Hepatic stellate cell (primary cell): ENCODE measurements at regions not wholly inside any gene's neighbourhood (a gene's known extent, or its start where the extent isn't known, plus 50 kb on each side); places are given as distances from the start of the nearest gene placed in this dataset.
A peak's percentile ranks its signal among the peaks of the same experiment; 100 is the strongest.

Experiments
- DNase-seq: peaks from one replicate; pipeline ENCODE4 v3.0.0; 2011; ENCODE audit warnings: low spot score

DNA sequence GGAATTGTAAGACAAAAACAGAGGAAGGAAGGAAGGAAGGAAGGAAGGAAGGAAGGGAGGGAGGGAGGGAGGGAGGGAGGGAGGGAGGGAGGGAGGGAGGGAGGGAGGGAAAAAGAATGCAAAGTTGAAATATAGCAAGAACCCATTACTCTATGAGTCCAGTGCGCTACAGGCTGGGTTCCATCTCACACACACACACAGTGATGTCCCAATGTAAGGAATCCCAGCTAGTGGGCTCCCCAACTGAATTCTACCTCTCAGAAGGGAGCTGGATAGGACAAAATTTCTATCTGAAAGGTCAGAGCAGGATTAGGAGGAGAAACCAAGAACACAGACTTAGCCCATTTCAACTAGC is 173.4 kb downstream of the DAD1 start:
- DNase-seq, result no peak

DNA sequence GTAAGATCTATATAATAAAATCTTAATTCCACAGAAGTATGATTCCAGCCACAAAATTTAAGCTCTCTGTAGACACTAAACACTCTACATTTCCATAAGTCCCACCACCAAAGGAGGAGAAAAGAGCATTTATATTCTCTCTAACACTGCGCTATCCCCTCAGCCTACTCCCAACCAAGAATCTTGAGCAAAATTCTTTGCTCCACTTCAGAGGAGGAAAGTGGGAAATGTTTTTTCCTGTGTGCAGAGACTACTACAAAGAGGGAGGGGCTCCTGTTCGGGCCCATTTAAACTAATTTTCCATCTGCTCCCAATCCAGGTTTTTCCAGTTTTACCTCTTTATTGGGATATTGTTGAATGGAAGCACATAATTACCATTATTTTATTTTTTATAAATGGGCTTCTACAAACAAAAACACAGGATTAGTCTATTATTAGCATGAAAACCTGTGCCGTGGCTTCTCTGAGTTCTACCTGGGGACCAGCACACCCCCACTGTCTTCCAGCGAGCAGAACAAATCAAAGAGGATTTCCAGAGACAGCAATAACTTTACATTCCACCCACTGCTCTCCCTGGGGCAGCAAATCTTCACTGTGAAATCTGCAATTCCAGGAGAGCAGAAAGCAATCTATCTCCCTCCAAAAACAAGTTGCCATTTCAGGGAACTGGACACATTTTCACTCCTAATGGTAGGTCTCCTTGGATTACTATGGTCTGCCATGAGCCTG is 174.0 kb downstream of the DAD1 start:
- no peak for DNase-seq

DNA sequence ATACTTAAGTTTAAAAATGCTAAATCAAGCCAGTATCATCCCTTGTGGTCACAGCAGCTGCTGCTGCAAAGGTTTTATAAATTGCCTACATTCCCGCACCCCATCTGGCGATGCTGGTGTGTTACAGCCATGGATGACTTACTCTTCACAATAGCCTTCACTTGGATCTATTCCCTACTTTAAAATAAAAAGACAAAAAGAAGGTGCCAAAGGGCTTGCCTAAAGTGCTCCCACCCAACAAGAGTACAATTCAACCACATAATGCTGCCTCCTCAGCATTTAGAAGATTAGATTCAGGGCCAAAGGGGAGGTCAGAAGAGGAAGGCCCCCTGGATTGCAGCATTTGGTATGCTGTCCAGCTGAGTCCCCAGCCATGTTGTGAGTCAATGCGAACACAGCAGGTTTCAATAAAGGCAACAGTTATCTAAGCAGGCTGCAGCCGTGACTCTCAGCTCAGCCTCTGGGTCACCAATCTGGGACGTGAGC is 176.1 kb downstream of the DAD1 start:
- DNase-seq, result no peak

DNA sequence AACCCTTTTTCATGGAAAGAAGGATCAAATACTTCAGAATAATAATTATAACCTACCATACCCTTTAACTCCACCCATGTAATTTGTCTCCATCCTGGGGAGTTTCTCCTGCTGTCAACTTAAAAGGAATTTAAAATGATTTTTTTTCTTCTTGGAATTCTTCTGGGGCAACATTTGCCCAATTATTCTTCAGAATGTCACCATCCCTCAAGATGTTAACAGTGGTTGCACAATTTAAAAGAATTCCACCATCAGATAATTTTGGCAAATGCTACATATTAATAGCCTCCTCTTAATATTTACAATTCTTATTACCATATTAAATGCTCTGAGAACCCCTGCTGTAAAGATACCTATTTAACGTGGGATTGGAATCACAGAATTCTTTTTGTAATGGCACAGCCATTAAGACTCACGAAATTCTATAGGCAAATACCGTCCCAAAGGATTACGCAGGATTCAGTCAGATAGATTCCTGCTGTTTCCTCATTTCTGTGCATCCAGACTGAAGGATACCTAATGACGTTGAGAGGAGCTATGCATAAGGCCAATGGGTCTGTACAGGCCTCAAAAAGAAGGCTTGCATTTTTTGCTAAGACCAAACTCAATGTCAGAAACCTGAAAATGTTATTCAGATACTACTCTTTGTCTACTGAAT is 177.5 kb downstream of the DAD1 start:
- no peak for DNase-seq

DNA sequence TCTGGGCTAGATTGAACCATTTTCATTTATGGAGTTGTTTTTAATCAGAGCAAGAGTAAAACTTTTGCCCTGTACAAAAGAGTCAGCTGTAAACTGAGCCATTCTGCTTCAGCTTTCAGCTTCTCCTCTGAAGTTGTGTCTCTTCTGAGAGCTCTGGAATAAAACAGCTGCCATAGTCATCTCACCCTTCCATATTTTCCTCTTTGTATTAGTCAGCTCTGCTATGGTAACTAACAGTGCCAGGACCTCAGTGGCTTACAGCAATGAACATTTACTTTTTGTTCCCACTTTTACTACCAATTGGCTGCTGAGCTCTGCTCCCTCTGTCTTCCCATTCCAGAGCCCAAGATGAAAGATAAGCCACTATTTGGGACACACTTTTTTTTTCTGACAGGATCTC is 178.5 kb downstream of the DAD1 start:
- no peak for DNase-seq

DNA sequence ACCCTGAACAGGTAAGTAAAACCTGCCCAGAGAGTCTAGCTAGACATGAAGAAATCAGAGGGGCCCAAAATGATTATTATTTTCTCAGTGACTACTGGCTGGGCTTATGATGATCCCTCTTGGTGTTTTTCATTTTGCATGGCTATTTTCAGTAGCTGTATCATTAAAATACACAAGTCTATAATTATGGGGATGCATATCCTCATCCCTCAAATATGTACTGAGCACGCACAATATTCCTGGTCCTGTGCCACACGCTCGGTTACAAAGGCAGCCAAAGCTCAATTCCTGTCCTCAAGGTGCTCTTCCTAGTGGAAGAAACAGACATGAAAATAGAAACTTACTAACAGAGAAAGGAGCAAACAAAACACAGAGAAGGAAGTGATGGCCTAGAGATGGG is 180.0 kb downstream of the DAD1 start:
- no peak for DNase-seq

DNA sequence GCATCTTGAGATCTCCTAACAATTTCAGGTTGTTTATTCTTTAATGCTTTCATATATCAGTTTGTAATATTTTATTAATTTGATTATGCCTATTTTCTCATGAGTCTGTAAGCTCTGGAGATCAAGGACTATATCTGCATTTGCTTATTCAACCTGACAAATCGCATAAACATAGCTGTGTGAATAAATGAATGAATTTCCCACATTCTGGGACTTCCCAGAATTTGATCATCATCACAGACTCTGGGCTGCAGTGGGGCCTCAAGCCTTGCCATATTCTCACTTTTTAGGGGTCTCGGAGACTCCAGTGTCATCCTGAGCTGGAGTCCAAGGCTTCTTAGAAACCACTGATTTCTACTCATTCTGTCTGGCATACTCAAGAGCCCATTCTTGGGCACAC is 180.5 kb downstream of the DAD1 start:
- DNase-seq, result no peak

DNA sequence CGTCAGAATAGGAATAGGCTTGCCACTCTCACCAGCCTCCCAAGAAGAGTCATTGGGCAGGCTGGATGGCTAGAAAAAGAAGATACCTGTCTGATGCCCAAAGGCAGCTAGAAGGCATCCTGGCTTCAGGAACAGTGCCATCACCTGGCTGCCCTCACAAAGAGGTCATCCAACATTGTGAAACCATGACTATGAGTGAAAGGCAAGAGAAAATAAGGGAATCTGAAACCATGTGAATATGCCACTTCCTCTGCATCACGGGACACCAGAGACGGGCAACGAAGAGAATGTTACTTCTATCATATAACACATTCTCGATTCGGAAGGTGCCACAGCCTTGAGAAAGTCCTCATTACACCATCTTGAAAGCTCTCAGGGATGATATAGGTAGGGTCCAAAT is 182.0 kb downstream of the DAD1 start:
- DNase-seq, result no peak

DNA sequence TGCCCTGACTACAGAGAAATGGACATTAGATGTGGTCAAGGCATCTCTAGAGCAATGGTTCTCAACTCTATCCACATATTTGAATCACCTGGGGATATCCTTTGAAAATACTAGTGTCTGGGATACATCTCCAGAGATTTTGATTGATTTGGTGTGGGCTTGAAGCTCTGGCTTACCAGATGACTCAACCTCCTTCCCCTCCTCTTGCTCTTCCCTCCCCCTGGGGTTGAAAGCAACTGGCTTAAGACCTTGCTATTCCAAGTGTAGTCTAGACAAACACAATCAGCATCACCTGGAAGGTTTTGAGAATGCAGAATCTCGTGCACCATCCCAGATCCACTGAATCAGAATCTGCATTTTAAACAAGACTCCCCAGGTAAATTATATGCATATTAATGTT is 183.8 kb downstream of the DAD1 start:
- no peak for DNase-seq

DNA sequence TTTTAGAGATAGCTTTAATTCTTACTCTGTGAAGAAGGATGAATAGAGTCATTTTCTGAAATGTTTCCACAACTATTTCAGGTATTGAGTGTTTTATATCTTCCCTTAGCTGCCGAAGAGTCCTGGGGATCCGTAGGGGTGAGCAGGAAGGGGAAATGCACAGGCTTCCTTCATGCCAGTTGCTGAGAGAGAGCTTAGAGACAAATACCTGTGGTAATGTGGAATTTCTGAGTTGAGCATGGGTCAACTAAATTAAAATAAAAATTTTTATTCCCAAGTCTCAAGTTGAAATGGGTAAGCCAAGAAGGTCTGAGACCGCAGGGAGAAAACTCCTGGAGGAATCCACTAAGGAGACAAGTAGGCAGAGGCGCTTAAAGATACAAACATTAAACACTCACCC is 185.7 kb downstream of the DAD1 start:
- no peak for DNase-seq

DNA sequence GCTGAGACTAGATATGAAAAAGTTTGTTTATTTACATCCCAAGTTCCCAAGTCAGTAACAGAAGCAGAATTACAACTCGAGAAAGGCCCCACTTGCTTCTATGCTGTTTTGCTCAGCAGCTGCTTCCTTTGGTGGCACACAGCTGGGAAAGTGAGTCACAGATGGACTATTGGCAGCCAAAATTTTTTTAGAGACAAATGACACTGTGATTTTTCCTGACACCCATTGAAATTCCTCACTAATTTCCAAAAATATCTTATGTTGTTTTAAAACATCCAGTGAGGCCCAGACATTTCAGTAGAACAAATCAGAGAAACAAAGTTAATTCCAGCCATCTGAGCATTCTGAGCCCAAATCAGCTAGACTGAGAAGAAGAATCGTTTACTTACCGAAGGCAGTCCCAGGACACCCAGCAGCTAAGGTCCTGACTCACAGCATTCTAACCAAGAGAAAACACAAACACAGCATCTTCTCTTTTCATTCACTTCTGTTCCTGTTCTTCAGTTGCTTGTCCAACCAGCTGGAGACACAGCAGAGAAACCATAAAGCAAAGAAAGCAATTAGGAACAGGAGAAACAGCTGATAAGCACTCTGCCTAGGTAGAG is 188.3 kb downstream of the DAD1 start:
- DNase-seq, result no peak

DNA sequence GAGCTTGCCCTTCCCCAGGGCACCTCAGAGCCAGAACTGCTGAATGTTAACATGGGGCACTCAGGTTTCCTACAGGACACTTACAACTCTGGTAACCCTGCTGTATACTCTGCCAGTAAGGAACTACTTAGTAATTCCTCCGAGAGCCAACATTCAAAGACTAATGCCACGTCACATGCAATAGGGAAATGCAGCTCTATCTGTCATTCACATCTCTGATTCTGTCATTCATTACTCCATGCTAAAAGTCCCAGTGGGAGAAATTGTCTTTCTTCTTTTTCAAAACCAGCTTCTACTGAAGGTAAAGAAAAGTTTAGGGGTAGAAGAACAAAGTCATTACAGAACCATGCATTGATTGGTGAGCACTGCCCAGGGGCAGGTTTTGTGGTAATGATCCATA is 189.2 kb downstream of the DAD1 start:
- no peak for DNase-seq

DNA sequence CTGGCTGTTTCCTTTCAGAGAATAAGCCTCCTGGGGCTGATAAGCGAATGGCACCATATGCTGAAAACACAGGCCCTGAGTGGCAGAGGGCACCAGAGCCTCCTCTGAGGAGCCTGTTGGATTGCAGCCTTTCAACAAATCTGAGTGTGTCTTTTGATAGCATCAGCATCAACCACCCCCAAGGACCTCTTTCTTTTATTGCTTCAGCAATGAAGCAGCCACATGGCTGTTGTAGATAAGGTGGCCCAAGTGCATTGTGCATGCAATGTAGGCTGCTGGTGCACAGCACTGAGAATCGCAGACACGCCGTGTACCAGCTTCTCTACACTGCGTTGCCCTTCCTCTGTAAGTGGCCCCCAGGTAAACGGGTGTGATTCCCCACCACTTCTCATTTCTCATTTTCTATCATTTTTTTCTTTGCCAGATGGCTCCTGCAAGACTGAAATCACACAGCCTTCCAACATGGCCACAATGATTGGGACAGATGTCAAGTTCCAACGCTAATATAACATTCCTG is 191.7 kb downstream of the DAD1 start:
- no peak for DNase-seq

DNA sequence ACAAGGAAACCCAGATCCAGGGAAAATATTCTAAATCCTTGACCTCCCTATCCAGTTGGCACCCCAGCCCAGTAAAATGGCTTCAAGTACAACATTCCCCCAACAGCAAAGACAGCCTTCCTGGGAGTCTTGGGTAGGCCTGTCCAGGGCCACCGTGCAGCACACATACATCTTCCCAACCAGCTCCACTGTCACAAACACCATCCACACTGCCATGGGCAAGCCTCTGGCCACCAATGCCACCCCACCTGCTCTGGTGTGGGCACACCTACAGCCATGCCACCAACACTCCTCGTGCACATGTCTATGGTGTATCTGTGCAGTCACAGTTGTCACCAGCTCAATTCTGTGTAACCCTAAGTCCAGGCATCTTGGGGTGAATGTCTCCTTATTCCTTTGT is 193.2 kb downstream of the DAD1 start:
- DNase-seq, result no peak

DNA sequence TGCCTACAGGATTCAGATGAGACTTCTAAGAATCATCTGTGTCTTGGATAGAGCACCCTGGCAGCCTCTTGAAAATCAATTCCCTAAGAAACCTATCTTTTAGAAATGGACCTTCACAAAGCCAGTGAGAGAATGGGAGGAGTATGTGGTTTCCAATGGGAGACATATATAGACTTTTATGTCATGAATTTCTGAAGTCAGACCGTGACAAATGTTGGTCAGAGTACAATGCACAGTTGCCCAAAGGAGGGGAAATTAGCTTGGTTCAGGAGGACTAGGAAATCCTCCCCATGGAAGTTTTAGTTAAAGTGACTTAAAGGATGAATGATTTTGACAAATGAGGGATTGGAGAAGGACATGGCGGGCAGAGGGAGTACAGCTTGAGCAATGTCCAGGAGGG is 194.4 kb downstream of the DAD1 start:
- no peak for DNase-seq

DNA sequence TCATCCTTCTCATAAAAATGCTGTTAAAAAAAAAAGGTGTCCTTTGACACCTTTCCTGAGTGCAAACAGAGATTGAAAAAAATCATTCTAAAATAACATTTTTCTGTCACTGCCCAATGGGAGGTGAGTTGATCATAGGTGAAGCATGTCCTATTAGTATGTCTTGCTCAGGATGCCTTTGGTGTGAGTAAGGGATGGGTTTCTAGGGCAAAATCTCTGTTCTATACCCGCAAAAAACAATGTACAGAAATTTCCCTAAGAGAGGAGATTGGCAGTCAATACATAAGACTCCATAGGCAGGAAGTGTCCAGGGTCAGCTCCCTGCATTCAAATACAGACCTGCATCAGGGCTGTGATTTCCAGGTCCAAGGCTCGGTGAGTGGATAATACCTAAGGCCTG is 195.2 kb downstream of the DAD1 start:
- no peak for DNase-seq

DNA sequence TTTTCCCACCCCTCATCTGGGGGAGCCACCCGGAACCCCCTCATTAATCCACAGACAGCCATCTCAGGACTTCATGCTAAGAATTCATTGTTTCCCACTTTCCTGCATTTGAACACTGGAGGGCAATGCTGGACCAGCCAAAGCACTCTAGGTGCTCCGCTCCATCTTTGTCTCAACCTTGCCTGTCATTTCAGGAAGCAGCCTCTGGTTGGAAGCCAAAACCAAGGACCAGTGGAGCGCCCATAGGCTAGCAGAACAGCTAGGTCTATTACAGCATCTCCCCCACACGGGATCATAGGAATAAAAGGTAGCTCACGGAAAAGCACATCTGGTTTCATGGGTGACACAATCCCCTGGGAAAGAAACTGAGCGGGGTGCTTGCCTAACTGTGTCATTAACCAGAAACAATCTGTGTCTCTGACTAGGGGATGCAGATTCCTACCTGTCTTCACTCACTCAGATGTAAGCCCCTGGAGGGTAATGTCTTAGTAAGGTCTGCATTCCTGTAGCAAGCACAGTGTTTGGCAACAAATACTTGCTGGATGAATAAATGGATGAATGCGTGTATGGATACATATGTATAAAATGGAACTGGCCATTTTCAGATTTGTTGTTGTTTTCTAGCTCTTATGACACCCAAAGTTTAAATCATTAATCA is 197.0 kb downstream of the DAD1 start:
- peak; percentile 65 for DNase-seq

DNA sequence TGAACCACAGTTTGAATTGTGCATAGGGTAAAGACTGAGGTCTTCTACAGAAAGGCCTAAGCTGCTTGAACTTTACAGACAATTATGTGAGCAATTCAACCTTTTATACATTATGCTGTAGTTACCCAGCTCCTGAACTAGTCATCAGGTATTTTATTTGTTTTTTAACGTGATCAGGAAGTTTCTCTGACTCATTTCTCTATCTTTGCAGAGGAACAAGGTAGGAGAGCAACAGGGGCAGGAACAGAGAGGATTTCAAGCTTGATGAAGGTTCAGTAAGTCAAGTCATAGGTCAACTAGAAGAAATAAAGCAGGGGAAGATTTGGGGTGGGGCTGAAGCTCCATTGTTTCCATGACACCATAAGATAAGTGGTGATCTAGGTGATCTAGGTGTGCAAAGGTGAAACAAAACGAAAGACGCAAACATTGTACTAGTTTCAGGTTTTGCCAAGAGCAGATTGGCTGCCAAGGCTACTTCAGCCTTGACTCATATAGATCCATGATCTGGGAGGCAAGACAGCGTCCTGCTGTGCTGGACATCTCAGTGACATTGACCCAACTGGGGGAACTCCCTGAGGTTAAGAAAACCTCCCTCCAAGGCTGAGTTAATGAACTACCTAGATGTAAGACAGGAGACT is 198.1 kb downstream of the DAD1 start:
- DNase-seq, result no peak

DNA sequence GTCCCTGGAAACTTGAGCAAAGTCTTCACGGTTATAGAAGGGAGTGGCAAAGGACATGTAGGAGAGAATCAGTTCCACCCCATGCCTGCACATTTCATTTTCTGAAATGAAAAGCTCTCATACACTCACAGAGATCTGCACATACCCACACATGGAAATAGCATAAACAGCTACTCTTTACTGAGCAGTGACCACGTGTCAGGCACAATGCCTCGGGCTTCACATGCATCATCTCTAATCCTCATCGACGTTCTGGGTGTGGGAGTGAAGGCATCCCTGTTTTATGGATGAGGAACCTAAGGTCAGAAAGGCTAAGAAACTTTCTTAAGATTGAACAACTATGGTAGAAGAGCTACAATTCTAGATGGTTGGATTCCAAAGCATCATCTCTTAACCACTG is 198.8 kb downstream of the DAD1 start:
- no peak for DNase-seq

DNA sequence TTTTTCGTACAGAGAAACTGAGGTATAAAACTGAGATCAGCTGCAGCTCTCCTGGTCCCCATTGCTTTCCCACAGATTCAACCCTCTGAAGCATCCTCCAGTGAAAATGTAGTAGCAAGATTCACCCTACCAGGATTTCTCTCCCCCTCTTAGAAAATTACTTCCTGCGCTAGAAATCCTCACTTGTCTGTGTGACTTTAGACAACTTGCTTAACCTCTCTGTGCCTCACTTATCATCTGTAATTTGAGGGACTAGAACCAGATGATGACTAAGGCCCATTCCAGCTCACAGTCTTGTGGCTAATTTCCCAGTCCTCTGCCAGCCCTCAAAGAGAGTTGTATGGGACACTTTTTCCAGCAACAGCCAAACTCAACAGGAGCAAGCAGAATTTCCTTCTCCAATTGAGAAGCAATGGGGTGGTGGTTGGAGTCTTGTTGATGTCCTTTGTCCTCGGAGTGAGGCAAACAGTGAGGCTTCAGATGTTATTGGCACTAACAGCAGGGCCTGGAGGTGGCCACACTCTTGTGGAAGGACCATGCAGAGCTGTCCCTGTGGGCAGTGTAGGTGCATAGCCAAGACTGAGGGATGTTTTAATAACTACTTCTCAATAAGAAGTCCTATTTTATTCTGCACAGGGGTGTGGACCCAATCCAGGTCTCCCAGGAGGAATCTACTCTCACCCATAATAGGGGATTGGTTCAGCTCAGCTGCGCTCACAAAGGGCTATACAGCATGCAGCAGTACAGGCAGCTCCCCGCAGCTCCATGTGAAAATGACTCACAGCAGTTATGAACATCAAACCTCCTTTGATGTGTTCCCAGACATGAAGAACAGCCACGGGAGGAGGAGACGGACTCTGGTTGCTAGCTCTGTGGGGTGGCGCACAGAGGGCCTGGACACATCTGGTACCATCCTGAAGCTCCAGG is 200.1 kb downstream of the DAD1 start:
- DNase-seq, result no peak

DNA sequence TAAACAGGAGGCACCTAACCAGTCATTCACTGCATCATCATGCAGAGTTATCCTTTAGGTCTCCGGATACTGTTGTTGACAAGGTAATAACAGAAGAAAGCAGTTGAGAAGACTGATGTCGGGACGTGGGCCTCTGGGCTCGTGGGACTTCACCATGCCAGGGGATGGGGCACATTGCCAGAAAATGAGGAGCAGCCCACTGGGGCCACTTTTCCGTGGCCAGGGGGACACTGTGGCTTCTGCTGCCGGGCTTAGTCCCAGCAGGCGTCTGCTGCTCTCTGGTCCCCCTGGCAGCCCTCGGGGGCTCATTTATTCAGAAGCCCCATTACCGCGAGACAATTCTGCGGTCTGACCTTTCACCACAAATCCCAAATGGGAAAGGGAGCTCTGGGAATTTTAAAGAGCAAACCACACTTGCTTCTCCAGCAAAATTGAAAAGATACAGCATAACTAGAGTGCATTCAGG is 201.2 kb downstream of the DAD1 start:
- DNase-seq, result no peak
